Neural progenitor cell (in vitro differentiated cells): ENCODE measurements at regions not wholly inside any gene's neighbourhood (a gene's known extent, or its start where the extent isn't known, plus 50 kb on each side); places are given as distances from the start of the nearest gene placed in this dataset.

Source experiments
- EZH2 ChIP-seq: fragments of 200-600 bp; sonication (generic); IDR thresholded peaks from 2 replicates; pipeline ENCODE4 v1.6.1; 2017; ENCODE audit warnings: antibody characterized with exemption, mild to moderate bottlenecking, moderate library complexity
- EZH2phosphoT487 ChIP-seq: fragments of 200-600 bp; sonication (generic); IDR thresholded peaks from 2 replicates; pipeline ENCODE4 v1.6.1; 2017; ENCODE audit warnings: antibody characterized with exemption
- TF ChIP-seq, protein P1 (sequence below): fragments of 200-600 bp; sonication (generic); IDR thresholded peaks from 2 replicates; pipeline ENCODE4 v1.5.1; 2017; ENCODE audit warnings: antibody characterized with exemption, mild to moderate bottlenecking

DNA sequence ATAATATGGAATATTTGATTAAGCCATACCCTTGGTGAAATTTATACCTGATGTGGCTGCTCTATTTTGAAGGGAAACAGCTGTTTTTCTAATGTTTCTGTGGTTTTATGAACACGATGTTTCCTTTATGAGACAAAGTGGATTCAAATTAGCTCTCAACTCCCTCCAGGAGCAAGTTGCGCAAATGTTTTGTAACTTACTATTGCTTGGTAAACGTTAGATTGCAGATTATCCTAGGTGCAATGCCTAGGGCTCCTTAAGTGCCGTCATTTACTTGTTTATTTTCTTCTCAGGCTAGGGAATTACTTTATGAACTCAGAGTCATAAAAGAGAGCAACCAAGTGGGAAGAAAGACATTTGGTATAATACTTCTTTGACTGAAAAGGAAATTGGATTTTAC lies 763.1 kb downstream of the TAF11L14 start:
- TF ChIP-seq, protein P1, sequence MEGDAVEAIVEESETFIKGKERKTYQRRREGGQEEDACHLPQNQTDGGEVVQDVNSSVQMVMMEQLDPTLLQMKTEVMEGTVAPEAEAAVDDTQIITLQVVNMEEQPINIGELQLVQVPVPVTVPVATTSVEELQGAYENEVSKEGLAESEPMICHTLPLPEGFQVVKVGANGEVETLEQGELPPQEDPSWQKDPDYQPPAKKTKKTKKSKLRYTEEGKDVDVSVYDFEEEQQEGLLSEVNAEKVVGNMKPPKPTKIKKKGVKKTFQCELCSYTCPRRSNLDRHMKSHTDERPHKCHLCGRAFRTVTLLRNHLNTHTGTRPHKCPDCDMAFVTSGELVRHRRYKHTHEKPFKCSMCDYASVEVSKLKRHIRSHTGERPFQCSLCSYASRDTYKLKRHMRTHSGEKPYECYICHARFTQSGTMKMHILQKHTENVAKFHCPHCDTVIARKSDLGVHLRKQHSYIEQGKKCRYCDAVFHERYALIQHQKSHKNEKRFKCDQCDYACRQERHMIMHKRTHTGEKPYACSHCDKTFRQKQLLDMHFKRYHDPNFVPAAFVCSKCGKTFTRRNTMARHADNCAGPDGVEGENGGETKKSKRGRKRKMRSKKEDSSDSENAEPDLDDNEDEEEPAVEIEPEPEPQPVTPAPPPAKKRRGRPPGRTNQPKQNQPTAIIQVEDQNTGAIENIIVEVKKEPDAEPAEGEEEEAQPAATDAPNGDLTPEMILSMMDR: no peak
- no peak for TF ChIP-seq EZH2
- TF ChIP-seq EZH2phosphoT487: no peak
